Uterus (tissue), 3 donors: ENCODE measurements at regions not wholly inside any gene's neighbourhood (a gene's known extent, or its start where the extent isn't known, plus 50 kb on each side); places are given as distances from the start of the nearest gene placed in this dataset.
"Not testable (repeated sequence)": the region's sequence is repeated elsewhere in the genome, so short reads cannot be mapped to it uniquely, and the experiment has no call there.

Experiments
- DNase-seq, 2 donors: peaks; one replicate each; pipeline ENCODE4 v3.0.0-alpha.2; 2019 to 2020
- H3K27ac ChIP-seq, 2 donors: fragments of 200-600 bp; sonication (generic); 1 replicate in 1 of 2; 2 replicates in 1 of 2; pipeline ENCODE4 v1.5.1; 2016 to 2018
- H3K27me3 ChIP-seq, 2 donors: fragments of 200-600 bp; sonication (generic); one replicate each; pipeline ENCODE4 v1.5.1; 2018 to 2019; ENCODE audit warnings: control low read depth in 1 of 2
- H3K36me3 ChIP-seq, 2 donors: fragments of 200-600 bp; sonication (generic); one replicate each; pipeline ENCODE4 v1.5.1; 2019; ENCODE audit warnings: control low read depth in 1 of 2
- H3K4me1 ChIP-seq, 2 donors: fragments of 200-600 bp; sonication (generic); one replicate each; pipeline ENCODE4 v1.5.1; 2018 to 2019; ENCODE audit warnings: control low read depth in 1 of 2
- H3K4me3 ChIP-seq, 2 donors: fragments of 200-600 bp; sonication (generic); 1 replicate in 1 of 2; 2 replicates in 1 of 2; pipeline ENCODE4 v1.5.1; 2018 to 2019; ENCODE audit warnings: mild to moderate bottlenecking in 1 of 2
- H3K9me3 ChIP-seq, 2 donors: fragments of 200-600 bp; sonication (generic); one replicate each; pipeline ENCODE4 v1.5.1; 2019; ENCODE audit warnings: control low read depth in 1 of 2
- POLR2A ChIP-seq, 2 donors: fragments of 450-650 bp; IDR thresholded peaks; one replicate each; pipeline ENCODE4 v1.6.1; 2016; ENCODE audit warnings: antibody characterized with exemption in 2 of 2, mild to moderate bottlenecking in 1 of 2, moderate library complexity in 1 of 2
- intact Hi-C: fragments of 100-400 bp; cut with DNase I; formaldehyde crosslinking; loops from one replicate; pipeline ENCODE4 v1.15.1; 2023; ENCODE audit warnings: low total_unique reads
- TF ChIP-seq, protein P1 (sequence below), 4 experiments: fragments of 200-600 bp in 2 of 4; fragments of 450-650 bp in 2 of 4; sonication (generic) in 2 of 4; IDR thresholded peaks; one replicate each; pipeline ENCODE4 v1.5.1; 2016 to 2019; ENCODE audit warnings: antibody characterized with exemption in 4 of 4, mild to moderate bottlenecking in 2 of 4, moderate library complexity in 1 of 4
- donor health status: DM: yes; HTN: yes; CAD: no.

DNA sequence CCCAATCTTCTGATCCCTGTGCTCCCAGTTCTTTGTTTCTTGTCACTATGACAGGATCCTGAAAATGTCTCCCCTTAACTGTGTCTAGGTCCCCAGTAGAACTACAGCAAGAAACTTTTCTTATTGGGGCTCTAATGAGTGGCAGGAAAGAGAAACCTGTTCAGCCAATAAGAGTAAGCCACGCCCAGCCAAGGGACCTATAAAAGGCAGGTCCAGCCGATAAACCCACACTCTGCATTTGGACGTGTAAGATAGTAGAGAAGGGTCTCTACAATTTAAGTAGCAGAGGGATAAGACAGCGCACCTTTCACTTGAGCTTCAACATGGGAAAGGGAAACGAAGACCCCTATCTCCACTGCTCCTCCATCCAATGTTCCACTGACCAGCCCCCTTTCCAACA, 149.9 kb downstream of the LMLN start:
- no peaks in the 10 kb centered on the region for H3K4me1 ChIP-seq
- H3K27ac ChIP-seq = no peak overlapping the region
- no peaks in the 10 kb centered on the region for H3K36me3 ChIP-seq
- H3K9me3 ChIP-seq = no peaks in the 10 kb centered on the region
- peaks cover 0 to 63% of the 10 kb centered on the region in 2 donors for H3K27me3 ChIP-seq
- no peak for DNase-seq
- intact Hi-C loops = no loop called here
- no peak overlapping the region for H3K4me3 ChIP-seq
- TF ChIP-seq, protein P1, sequence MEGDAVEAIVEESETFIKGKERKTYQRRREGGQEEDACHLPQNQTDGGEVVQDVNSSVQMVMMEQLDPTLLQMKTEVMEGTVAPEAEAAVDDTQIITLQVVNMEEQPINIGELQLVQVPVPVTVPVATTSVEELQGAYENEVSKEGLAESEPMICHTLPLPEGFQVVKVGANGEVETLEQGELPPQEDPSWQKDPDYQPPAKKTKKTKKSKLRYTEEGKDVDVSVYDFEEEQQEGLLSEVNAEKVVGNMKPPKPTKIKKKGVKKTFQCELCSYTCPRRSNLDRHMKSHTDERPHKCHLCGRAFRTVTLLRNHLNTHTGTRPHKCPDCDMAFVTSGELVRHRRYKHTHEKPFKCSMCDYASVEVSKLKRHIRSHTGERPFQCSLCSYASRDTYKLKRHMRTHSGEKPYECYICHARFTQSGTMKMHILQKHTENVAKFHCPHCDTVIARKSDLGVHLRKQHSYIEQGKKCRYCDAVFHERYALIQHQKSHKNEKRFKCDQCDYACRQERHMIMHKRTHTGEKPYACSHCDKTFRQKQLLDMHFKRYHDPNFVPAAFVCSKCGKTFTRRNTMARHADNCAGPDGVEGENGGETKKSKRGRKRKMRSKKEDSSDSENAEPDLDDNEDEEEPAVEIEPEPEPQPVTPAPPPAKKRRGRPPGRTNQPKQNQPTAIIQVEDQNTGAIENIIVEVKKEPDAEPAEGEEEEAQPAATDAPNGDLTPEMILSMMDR (IDR thresholded peaks at IDR 0.05) = no peak
- TF ChIP-seq POLR2A (IDR thresholded peaks at IDR 0.05) = no peak

DNA sequence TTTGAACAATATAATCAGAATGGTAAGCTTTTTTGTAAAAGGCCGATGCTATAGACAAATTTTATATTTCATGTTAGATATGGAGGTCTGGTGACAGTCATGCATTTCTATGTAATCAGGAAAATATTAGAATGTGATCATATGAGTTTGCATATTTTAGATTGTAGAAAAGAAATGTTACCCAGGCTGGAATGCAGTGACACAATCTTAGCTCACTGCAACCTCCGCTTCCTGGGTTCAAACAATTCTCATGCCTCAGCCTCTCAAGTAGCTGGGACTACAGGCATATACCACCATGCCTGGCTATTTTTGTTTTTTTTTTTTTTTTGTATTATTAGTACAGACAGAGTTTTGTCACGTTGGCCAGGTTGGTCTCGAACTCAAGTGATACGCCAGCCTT, 152.0 kb downstream of the LMLN start:
- intact Hi-C loops = no loop called here
- Histone ChIP-seq H3K27me3 (peaks cover 0 to 51% of the 10 kb centered on the region in 2 donors), H3K27ac (no peak overlapping the region), H3K36me3 (no peaks in the 10 kb centered on the region), H3K4me3 (no peak overlapping the region), H3K9me3 (no peaks in the 10 kb centered on the region), H3K4me1 (no peaks in the 10 kb centered on the region)
- DNase-seq = no peak
- TF ChIP-seq POLR2A (IDR thresholded peaks at IDR 0.05) = no peak
- TF ChIP-seq, protein P1 (IDR thresholded peaks at IDR 0.05) = no peak

DNA sequence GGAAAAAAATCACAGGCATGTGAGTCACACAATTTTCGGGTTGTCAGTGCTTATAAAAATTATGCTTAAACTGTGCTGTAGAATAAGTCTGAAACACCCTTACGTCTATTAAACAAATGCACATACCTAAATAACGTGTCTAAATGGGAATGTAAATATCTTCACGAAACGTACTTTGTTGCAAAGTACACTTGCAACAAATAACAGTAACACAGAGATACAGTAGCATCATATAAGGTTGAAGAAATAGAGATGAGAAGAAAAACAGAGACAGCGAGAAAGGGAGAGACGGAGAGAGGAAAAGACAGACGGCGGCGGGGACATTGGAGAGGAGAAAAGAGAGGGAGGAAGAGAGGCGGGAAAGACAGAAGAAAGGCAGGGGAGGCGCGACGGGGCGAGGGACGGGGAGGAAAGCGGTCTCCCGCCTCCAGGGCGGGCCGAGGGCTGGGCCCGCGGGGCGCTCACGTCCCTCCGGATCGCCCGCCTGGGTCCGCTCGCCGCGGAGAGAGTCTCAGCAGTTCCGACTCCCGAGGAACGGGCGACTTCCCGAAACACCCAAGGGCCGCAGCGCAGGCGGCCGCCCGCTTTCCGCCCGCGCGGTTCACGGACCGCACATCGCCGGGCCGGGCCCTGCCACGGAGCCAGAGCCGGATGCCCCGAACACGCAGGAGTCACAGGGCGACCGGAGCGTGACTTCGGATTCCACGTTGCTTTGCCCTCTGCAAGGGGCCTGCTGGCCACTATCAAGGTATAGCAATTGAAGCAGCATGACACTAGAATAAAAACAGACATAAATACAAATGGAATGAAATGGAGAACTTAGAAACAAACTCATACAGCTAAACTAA, 153.4 kb downstream of the LMLN start:
- no peak overlapping the region for H3K4me3 ChIP-seq
- H3K27me3 ChIP-seq = peaks cover 0 to 51% of the 10 kb centered on the region in 2 donors
- no peaks in the 10 kb centered on the region for H3K9me3 ChIP-seq
- no peak overlapping the region for H3K27ac ChIP-seq
- H3K36me3 ChIP-seq = no peaks in the 10 kb centered on the region
- DNase-seq = no peak
- intact Hi-C loops = no loop called here
- H3K4me1 ChIP-seq = no peaks in the 10 kb centered on the region
- no peak for TF ChIP-seq POLR2A (IDR thresholded peaks at IDR 0.05)
- TF ChIP-seq, protein P1 (IDR thresholded peaks at IDR 0.05) = no peak

DNA sequence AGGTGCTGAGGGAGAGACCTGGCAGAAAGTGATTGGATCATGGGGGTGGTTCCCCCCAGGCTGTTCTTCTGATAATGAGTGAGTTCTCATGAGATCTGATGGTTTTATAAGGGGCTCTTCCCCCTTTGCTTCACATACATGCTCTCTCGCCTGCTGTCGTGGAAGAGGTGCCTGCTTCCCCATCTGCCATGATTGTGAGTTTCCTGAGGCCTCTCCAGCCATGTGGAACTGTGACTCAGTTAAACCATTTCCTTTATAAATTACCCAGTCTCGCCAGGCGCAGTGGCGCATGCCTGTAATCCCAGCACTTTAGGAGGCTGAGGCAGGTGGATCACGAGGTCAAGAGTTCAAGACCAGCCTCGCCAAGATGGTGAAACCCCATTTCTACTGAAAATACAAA, 154.5 kb downstream of the LMLN start:
- H3K36me3 ChIP-seq, H3K4me1 ChIP-seq, H3K27ac ChIP-seq, intact Hi-C loops, DNase-seq, H3K9me3 ChIP-seq, H3K4me3 ChIP-seq: not testable (repeated sequence)
- peaks cover 0 to 46% of the 10 kb centered on the region in 2 donors for H3K27me3 ChIP-seq

DNA sequence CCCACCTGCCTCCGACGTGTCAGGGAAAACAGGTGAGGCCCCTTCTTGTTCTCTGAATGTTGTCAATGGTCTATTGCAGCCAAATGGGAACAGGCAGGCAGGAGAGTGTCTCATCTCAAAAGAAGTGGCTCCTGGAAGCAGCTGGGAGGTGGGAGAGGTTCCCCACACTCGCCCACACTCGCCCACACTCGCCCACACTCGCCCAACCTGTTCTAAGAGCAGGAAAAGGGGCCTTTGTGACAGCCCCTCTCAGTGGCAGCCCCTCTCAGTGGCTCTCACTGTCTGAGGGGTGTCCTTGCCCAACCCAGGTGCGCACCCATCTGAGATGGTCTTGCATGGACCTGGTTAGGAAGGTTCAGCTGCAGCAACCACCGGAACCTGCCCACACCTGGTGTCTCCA, 162.2 kb downstream of the LMLN start:
- H3K27ac ChIP-seq, H3K4me3 ChIP-seq, H3K9me3 ChIP-seq, H3K4me1 ChIP-seq, H3K27me3 ChIP-seq, intact Hi-C loops, DNase-seq, H3K36me3 ChIP-seq: not testable (repeated sequence)

DNA sequence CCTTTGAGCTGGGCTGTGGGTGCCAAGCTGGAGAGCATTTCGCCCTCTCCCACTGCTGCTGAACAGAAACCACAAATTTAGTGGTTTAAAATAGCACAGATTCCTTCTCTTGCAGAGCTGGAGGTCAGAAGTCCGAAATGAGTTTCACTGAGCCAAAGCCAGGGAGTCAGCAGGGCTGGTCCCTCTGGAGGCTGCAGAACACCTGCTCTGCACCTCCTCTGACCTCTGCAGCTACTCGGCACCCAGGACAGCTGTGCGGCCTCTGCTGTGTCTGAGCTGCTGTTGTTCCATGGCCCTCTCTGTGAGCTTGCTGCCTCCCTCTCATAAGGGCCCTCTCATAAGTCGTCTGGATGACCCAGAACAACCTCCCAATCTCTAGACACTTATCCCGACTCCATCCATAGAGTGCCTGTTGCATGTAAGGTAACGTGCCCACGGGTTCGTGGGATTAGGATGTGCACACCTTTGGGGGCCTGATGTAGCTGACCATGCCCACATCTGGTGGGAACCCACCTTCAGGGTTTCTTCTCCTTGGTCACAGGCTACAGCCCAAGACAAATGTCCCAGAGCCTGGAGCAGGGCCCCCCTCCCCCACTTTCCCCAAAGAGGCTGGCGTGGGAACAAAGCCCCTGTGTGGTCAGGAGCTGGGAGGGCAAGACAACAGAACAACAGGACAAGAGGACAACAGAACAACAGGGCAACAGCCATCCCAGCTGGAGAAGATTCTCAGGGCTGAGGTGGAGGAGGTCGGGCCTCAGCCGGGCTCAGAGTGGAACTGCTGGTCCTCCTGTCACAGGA, 177.2 kb downstream of the LMLN start:
- H3K27me3 ChIP-seq, H3K36me3 ChIP-seq, DNase-seq, H3K4me1 ChIP-seq, H3K4me3 ChIP-seq, intact Hi-C loops, H3K27ac ChIP-seq, H3K9me3 ChIP-seq: not testable (repeated sequence)

DNA sequence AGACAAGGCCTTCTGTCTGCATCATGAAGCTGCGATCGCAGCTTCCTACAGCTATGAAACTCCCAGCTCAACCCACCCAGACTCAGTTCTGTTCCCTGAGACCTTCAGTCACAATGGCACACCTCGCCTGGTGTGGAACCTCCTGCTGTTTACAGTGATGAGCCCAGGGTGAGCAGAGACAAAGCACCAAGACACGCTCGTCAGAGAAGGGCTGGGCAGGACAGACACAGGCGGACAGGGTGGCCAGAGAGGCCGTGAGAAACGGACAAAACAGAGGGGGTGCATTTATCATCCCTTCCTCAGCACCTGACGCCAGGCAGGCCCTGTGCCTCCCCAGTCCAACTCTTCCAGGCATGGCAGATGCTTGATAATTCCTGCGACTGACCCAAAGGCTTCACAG, 178.2 kb downstream of the LMLN start:
- H3K27ac ChIP-seq, H3K27me3 ChIP-seq, H3K9me3 ChIP-seq, H3K36me3 ChIP-seq, H3K4me1 ChIP-seq, H3K4me3 ChIP-seq, DNase-seq, intact Hi-C loops: not testable (repeated sequence)

DNA sequence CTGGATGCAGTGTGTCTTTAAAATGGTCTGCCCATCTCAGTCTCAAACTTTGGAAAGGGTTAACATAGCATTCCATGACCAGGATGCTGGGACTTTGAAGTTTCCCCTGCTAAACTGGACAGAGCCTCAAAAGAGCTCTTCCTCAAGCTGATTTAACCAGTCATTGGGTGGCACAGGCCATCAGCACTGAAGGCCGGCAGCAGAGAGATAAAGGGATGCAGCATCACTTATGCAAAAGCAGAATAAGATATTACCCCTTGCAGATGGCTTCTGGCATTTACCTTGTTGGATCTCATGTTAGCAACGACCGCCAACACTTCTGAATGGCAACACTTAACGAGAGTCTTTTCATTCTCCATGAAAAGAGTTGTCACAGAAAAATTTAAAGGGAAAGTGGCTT, 179.0 kb downstream of the LMLN start:
- H3K4me1 ChIP-seq, H3K27ac ChIP-seq, intact Hi-C loops, H3K36me3 ChIP-seq, H3K27me3 ChIP-seq, H3K4me3 ChIP-seq, H3K9me3 ChIP-seq, DNase-seq: not testable (repeated sequence)

DNA sequence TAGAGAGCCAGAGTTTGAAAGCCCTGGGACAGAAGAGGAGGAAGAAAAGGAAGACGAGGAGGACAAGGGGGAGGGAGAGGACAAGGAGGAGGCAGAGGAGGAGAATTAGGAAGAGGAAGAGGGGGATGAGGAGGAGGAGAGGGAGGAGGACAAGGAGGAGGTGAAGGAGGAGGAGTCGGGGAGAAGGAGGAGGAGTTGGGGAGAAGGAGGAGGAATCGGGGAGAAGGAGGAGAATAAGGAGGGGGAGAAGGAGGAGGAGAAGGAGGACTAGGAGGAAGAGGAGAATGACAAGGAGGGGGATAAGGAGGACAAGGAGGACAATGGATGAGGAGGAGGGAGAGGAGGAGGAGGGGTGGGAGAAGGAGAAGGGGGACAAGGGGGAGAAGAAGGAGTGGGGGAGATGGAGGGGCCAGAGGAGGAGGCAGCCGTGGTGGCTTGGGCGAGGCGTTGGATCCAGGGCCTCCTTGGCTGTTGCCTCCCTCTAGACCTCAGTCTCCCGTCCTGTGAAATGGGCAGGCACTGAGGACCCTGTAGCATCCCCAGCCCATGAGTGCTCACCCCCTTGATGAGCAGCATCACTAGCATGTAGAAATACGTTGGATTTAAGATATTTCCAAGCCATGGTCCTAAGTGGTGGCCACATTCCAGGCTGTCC, 179.6 kb downstream of the LMLN start:
- H3K4me1 ChIP-seq, intact Hi-C loops, H3K4me3 ChIP-seq, H3K36me3 ChIP-seq, H3K27ac ChIP-seq, DNase-seq, H3K9me3 ChIP-seq, H3K27me3 ChIP-seq: not testable (repeated sequence)
